ENCODE measurements at regions not wholly inside any gene's neighbourhood (a gene's known extent, or its start where the extent isn't known, plus 50 kb on each side); places are given as distances from the start of the nearest gene placed in this dataset.

DNA sequence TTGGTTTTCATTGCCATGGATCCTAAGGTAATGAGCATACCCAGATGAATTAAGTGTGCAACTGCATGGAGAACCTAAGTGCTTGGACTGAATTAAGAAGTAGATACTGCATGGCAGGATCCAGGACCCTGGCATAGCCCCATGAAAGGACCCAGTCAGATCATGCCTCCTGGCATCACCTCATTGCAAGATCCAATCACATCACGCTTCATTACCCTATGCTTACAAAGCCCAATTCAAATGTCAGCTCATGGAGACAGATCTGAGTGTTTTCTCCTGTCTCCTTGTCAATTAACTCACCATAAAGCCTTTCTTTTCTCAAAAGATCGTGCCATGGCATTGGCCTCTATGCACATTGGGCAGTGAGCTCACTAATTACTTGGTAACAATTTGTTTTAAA, 519.8 kb upstream of the ZNF804A start:
- ChIA-PET CTCF (interaction anchor here (1.1 kb wide), 1 partner anchor 18 kb away, joined by 3 read pairs; no protein-coding TSS in a partner anchor), POLR2A (no interaction called here)
- H3K4me1 Mint-ChIP-seq = no peaks in the 10 kb centered on the region
- H3K4me3 Mint-ChIP-seq = no peak overlapping the region
- H3K36me3 Mint-ChIP-seq (ENCODE audit: low read depth) = no peaks in the 10 kb centered on the region
- intact Hi-C loops (cut with DNase I, micrococcal nuclease) = no loop called here
- no peak overlapping the region for H3K27ac Mint-ChIP-seq
- DNase-seq = no peak
- no peak for ATAC-seq
- no peaks in the 10 kb centered on the region for H3K27me3 Mint-ChIP-seq
- H3K9me3 Mint-ChIP-seq (ENCODE audit: low read depth) = peaks cover 2% of the 10 kb centered on the region

- intact Hi-C loops (cut with DNase I, micrococcal nuclease) = no loop called here
Measured at GRCh38 chr2:184091456-184091855, 506.9 kb upstream of the ZNF804A start.

GRCh38 chr2:184113696-184114403, 484.5 kb upstream of the ZNF804A start:
- Mint-ChIP-seq H3K27me3 (no peaks in the 10 kb centered on the region), H3K9me3 (ENCODE audit: low read depth) (peaks cover 7% of the 10 kb centered on the region), H3K27ac (no peak overlapping the region), H3K4me1 (no peaks in the 10 kb centered on the region), H3K4me3 (no peak overlapping the region), H3K36me3 (ENCODE audit: low read depth) (no peaks in the 10 kb centered on the region)
- POLR2A ChIA-PET = no interaction called here
- ATAC-seq (no peak), DNase-seq (no peak)
- intact Hi-C loops (cut with DNase I, micrococcal nuclease) = no loop called here
- CTCF ChIA-PET = no interaction called here

More at GRCh38 chr2:184091456-184091855, 506.9 kb upstream of the ZNF804A start:
- Mint-ChIP-seq H3K9me3 (ENCODE audit: low read depth) (peaks cover 3% of the 10 kb centered on the region), H3K27ac (no peak overlapping the region), H3K4me1 (no peaks in the 10 kb centered on the region), H3K27me3 (no peaks in the 10 kb centered on the region), H3K4me3 (no peak overlapping the region), H3K36me3 (ENCODE audit: low read depth) (no peaks in the 10 kb centered on the region)
- ChIA-PET POLR2A (no interaction called here), CTCF (no interaction called here)
- no peak for ATAC-seq
- DNase-seq = no peak

DNA sequence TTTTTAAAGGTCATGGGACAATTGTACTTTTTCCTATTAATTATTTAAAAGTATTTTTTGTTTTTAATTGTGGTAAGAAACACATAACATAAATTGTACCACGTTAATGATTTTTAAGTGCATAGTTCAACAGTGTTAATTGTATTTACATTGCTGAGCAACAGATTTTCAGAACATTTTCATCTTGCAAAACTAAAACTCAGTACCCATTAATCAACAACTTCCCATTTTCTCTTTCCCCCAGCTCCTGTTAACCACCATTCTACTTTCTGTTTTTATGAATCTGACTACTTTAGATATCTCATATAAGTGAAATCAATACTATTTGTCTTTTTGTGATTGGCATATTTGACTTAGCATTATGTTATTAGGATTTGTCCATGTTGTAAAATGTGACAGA, 483.9 kb upstream of the ZNF804A start:
- Mint-ChIP-seq H3K27ac (no peak overlapping the region), H3K27me3 (no peaks in the 10 kb centered on the region), H3K9me3 (ENCODE audit: low read depth) (peaks cover 5% of the 10 kb centered on the region), H3K4me1 (no peaks in the 10 kb centered on the region), H3K36me3 (ENCODE audit: low read depth) (no peaks in the 10 kb centered on the region), H3K4me3 (no peak overlapping the region)
- DNase-seq = no peak
- intact Hi-C loops (cut with DNase I, micrococcal nuclease) = no loop called here
- CTCF ChIA-PET = no interaction called here
- POLR2A ChIA-PET = no interaction called here
- no peak for ATAC-seq

DNA sequence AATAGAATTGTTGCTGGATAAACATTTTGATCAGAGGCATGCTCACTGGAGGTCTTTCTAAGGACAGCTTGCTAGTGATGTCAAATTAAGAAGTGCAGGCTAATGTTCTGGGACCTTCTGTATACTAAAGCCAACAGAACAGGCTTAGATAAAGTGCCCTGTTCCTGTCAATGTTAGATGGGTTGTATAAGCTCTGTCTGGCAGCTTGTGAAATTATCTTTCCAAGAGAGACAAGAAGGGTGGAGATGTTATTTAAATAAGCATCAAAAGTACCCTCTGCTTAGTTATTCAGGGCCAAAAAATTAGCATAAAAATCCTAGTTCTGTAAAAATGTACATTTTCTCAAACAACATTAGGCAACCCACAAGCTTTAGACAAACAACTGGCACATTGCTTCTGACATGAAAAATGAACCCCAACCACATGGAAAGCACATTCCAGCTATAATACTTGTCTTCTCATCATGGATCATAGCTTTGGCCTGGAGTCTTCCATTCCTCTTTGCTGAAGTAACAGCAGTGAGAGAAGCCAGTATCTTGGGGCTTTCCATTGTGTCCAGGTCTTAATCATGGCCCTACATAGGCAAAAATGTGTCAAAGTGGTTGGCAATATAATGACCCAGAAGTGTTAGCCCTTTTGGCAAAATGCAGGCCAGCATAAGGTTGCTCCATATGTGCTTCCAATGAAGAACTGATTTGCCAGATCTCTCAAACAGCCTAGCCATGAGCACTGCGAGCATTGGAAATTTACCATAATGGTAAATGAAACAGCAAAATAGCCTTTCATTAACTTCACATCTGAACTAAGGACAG, 478.1 kb upstream of the ZNF804A start:
- ATAC-seq (no peak), DNase-seq (no peak)
- intact Hi-C loops (cut with DNase I, micrococcal nuclease) = no loop called here
- H3K27me3 Mint-ChIP-seq = no peaks in the 10 kb centered on the region
- no peak overlapping the region for H3K4me3 Mint-ChIP-seq
- CTCF ChIA-PET = no interaction called here
- no peaks in the 10 kb centered on the region for H3K4me1 Mint-ChIP-seq
- no peaks in the 10 kb centered on the region for H3K36me3 Mint-ChIP-seq (ENCODE audit: low read depth)
- POLR2A ChIA-PET = no interaction called here
- H3K27ac Mint-ChIP-seq = no peak overlapping the region
- no peaks in the 10 kb centered on the region for H3K9me3 Mint-ChIP-seq (ENCODE audit: low read depth)

DNA sequence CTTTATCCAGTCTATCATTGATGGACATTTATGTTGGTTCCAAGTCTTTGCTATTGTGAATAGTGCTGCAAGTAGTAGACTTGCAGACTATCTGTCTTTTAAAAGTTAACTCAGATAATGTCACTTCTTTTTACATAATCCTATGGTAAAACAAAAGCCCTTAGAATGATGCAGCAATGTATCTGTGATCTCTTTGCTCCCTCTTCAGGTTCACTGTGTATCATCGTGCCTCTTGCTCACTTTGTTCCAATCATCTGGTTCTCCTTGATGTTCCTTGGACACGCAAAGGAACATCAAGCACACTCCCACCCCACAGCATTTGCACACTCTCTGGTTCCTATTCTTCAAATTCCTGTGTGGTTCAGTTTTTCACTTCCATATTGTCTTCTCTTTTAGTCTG, 472.5 kb upstream of the ZNF804A start:
- H3K4me1 Mint-ChIP-seq = no peaks in the 10 kb centered on the region
- ChIA-PET CTCF (no interaction called here), POLR2A (no interaction called here)
- DNase-seq (no peak), ATAC-seq (no peak)
- H3K27me3 Mint-ChIP-seq = no peaks in the 10 kb centered on the region
- no peaks in the 10 kb centered on the region for H3K36me3 Mint-ChIP-seq (ENCODE audit: low read depth)
- intact Hi-C loops (cut with DNase I, micrococcal nuclease) = no loop called here
- H3K4me3 Mint-ChIP-seq = no peak overlapping the region
- no peaks in the 10 kb centered on the region for H3K9me3 Mint-ChIP-seq (ENCODE audit: low read depth)
- no peak overlapping the region for H3K27ac Mint-ChIP-seq

DNA sequence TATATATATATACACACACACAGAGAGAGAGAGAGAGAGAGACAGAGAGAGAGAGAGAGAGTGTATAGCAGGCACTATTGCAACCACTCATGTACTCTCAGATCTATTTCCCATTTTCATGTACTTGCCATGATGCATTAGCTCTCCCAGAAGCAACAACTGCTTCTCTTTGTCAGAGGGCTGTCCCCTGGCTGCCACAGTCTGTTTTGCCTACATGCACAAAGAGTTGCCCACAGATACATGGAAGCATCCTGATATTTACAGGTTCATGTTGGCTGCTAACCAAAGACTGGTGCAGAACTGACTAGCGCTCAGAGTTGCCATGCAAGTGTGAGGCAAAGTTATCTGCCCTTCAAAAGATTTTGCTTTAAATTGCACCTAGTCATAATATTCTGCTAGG, 469.3 kb upstream of the ZNF804A start:
- H3K27me3 Mint-ChIP-seq = no peaks in the 10 kb centered on the region
- H3K36me3 Mint-ChIP-seq (ENCODE audit: low read depth) = no peaks in the 10 kb centered on the region
- H3K4me1 Mint-ChIP-seq = no peaks in the 10 kb centered on the region
- H3K9me3 Mint-ChIP-seq (ENCODE audit: low read depth) = peaks cover 5% of the 10 kb centered on the region
- DNase-seq (no peak), ATAC-seq (no peak)
- CTCF ChIA-PET = no interaction called here
- POLR2A ChIA-PET = no interaction called here
- no peak overlapping the region for H3K4me3 Mint-ChIP-seq
- H3K27ac Mint-ChIP-seq = no peak overlapping the region
- intact Hi-C loops (cut with DNase I, micrococcal nuclease) = no loop called here

DNA sequence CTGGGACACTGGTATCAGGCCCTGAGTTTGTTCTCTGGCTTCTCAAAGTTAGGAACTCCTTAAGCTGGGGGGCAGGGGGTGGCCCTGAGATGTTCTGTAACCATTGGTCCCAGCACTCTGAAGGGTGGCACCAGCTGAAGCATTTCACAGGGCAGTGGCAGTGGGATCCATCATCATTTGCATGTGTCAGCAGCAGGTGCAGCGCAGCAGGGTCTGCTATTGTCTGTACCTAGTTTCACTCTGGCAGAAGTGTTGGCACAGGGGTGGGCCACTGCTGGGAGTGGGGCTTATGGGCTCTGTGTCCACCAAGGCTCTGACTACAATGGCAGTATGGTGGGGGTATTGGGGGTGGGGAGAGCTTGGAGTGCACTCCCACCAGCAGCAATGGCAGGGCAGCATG, 460.4 kb upstream of the ZNF804A start:
- H3K4me3 Mint-ChIP-seq = no peak overlapping the region
- no peak for ATAC-seq
- POLR2A ChIA-PET = no interaction called here

DNA sequence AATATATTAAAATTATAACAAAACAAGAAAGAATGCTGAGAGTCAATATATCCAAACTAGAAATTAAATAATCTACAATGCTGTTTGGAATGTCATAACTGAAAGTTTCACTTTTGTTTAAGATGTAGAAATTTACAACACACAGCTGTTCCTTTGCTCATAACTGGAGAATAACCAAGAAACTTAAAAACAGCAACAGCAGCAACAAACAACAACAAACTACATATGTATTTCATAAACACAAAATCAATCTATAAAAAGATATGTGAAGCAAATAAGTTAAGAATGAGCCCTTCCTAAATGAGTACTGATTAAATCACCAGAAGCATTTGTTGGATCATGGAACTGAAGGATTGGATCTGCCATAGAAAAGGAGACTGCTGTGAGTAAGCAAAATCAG, 456.5 kb upstream of the ZNF804A start:
- Mint-ChIP-seq H3K36me3 (ENCODE audit: low read depth) (no peaks in the 10 kb centered on the region), H3K4me3 (no peak overlapping the region), H3K4me1 (no peaks in the 10 kb centered on the region), H3K27ac (no peak overlapping the region), H3K27me3 (no peaks in the 10 kb centered on the region), H3K9me3 (ENCODE audit: low read depth) (no peaks in the 10 kb centered on the region)
- ChIA-PET POLR2A (no interaction called here), CTCF (no interaction called here)
- ATAC-seq = no peak
- no peak for DNase-seq
- intact Hi-C loops (cut with DNase I, micrococcal nuclease) = no loop called here

More for the DNA sequence above, 460.4 kb upstream of the ZNF804A start:
- peaks cover 4% of the 10 kb centered on the region for H3K9me3 Mint-ChIP-seq (ENCODE audit: low read depth)
- no peaks in the 10 kb centered on the region for H3K27me3 Mint-ChIP-seq
- CTCF ChIA-PET = no interaction called here
- H3K27ac Mint-ChIP-seq = no peak overlapping the region
- H3K4me1 Mint-ChIP-seq = no peaks in the 10 kb centered on the region
- DNase-seq = no peak
- intact Hi-C loops (cut with DNase I, micrococcal nuclease) = no loop called here
- H3K36me3 Mint-ChIP-seq (ENCODE audit: low read depth) = no peaks in the 10 kb centered on the region

GRCh38 chr2:184154438-184154837, 443.9 kb upstream of the ZNF804A start:
- intact Hi-C loops (cut with DNase I, micrococcal nuclease) = no loop called here
- peaks cover 12% of the 10 kb centered on the region for H3K9me3 Mint-ChIP-seq (ENCODE audit: low read depth)
- H3K27ac Mint-ChIP-seq = no peak overlapping the region
- H3K4me3 Mint-ChIP-seq = no peak overlapping the region
- H3K27me3 Mint-ChIP-seq = no peaks in the 10 kb centered on the region
- ATAC-seq = no peak
- H3K36me3 Mint-ChIP-seq (ENCODE audit: low read depth) = no peaks in the 10 kb centered on the region
- POLR2A ChIA-PET = no interaction called here
- H3K4me1 Mint-ChIP-seq = no peaks in the 10 kb centered on the region
- no peak for DNase-seq
- CTCF ChIA-PET = no interaction called here

DNA sequence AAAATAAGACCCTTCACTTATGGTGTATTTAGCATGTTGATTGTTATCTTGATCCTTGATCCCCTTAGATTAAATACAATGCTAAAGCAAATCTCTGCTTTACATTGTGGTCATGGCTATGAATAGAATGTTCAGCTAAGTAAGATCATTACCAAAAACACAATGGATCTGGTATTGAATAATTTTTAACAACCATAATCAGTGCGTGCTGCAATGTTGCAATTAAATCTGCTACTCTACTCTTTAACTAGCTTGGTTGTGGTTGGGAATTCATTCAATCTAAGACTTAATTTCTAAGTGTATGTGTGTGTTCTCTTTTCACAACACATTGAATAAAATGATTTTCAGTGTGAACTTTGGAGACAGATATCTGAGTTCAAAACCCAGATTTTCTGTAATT, 442.5 kb upstream of the ZNF804A start:
- ChIA-PET CTCF (no interaction called here), POLR2A (no interaction called here)
- DNase-seq (no peak), ATAC-seq (no peak)
- no peaks in the 10 kb centered on the region for H3K27me3 Mint-ChIP-seq
- no peaks in the 10 kb centered on the region for H3K4me1 Mint-ChIP-seq
- H3K9me3 Mint-ChIP-seq (ENCODE audit: low read depth) = peaks cover 8% of the 10 kb centered on the region
- H3K4me3 Mint-ChIP-seq = no peak overlapping the region
- H3K36me3 Mint-ChIP-seq (ENCODE audit: low read depth) = no peaks in the 10 kb centered on the region
- intact Hi-C loops (cut with DNase I, micrococcal nuclease) = no loop called here
- H3K27ac Mint-ChIP-seq = no peak overlapping the region

GRCh38 chr2:184157141-184157540, 441.2 kb upstream of the ZNF804A start:
- intact Hi-C loops (cut with DNase I, micrococcal nuclease) = no loop called here
- CTCF ChIA-PET = interaction anchor here (1.4 kb wide), 1 partner anchor 10 kb away, joined by 3 read pairs; no protein-coding TSS in a partner anchor
- H3K36me3 Mint-ChIP-seq (ENCODE audit: low read depth) = no peaks in the 10 kb centered on the region
- peaks cover 10% of the 10 kb centered on the region for H3K9me3 Mint-ChIP-seq (ENCODE audit: low read depth)
- ATAC-seq (no peak), DNase-seq (no peak)
- no peaks in the 10 kb centered on the region for H3K4me1 Mint-ChIP-seq
- H3K27me3 Mint-ChIP-seq = no peaks in the 10 kb centered on the region
- no peak overlapping the region for H3K4me3 Mint-ChIP-seq
- POLR2A ChIA-PET = no interaction called here
- H3K27ac Mint-ChIP-seq = no peak overlapping the region

Data from activated CD4-positive, alpha-beta T cell treated with anti-CD3 and anti-CD28 coated beads for 36 hours (primary cell).